Astrocyte of the hippocampus (primary cell): ENCODE measurements at regions not wholly inside any gene's neighbourhood (a gene's known extent, or its start where the extent isn't known, plus 50 kb on each side); places are given as distances from the start of the nearest gene placed in this dataset.
A peak's percentile ranks its signal among the peaks of the same experiment; 100 is the strongest.

Source experiments
- DNase-seq: peaks from one replicate; pipeline ENCODE4 v3.0.0; 2011; ENCODE audit warnings: low read depth, low spot score

- DNase-seq = peak; percentile 39
Observed at GRCh38 chr10:113438652-113439051, 114.2 kb upstream of the HABP2 start.

- DNase-seq = no peak
Observed at GRCh38 chr10:113441220-113441619, 111.6 kb upstream of the HABP2 start.

GRCh38 chr10:113441686-113442270, 111.1 kb upstream of the HABP2 start:
- DNase-seq = no peak

- DNase-seq = no peak
Observed at GRCh38 chr10:113442336-113442735, 110.5 kb upstream of the HABP2 start.

- no peak for DNase-seq
Observed at GRCh38 chr10:113443141-113443925, 109.5 kb upstream of the HABP2 start.

- no peak for DNase-seq
Observed at GRCh38 chr10:113444766-113445365, 108.0 kb upstream of the HABP2 start.

GRCh38 chr10:113445736-113446135, 107.1 kb upstream of the HABP2 start:
- DNase-seq = no peak

- DNase-seq = no peak
Observed at GRCh38 chr10:113446739-113447138, 106.1 kb upstream of the HABP2 start.

- DNase-seq = no peak
Observed at GRCh38 chr10:113447278-113447677, 105.6 kb upstream of the HABP2 start.

GRCh38 chr10:113449006-113449695, 103.7 kb upstream of the HABP2 start:
- DNase-seq = no peak

GRCh38 chr10:113450046-113450804, 102.6 kb upstream of the HABP2 start:
- DNase-seq = no peak

- no peak for DNase-seq
Observed at GRCh38 chr10:113450906-113451305, 101.9 kb upstream of the HABP2 start.

GRCh38 chr10:113452146-113452845, 100.6 kb upstream of the HABP2 start:
- no peak for DNase-seq

GRCh38 chr10:113453351-113453750, 99.5 kb upstream of the HABP2 start:
- DNase-seq = no peak

- DNase-seq = peak; percentile 61
Observed at GRCh38 chr10:113454341-113455061, 98.4 kb upstream of the HABP2 start.

- DNase-seq = no peak
Observed at GRCh38 chr10:113455947-113456346, 96.9 kb upstream of the HABP2 start.

GRCh38 chr10:113456741-113457140, 96.1 kb upstream of the HABP2 start:
- no peak for DNase-seq

GRCh38 chr10:113457408-113457807, 95.4 kb upstream of the HABP2 start:
- DNase-seq = no peak

GRCh38 chr10:113458451-113458850, 94.4 kb upstream of the HABP2 start:
- DNase-seq = no peak

GRCh38 chr10:113458944-113459343, 93.9 kb upstream of the HABP2 start:
- no peak for DNase-seq
